Skeletal muscle satellite cell (primary cell): ENCODE measurements at regions not wholly inside any gene's neighbourhood (a gene's known extent, or its start where the extent isn't known, plus 50 kb on each side); places are given as distances from the start of the nearest gene placed in this dataset.
"Not testable (repeated sequence)": the region's sequence is repeated elsewhere in the genome, so short reads cannot be mapped to it uniquely, and the experiment has no call there.

Source experiments
- H3K27me3 ChIP-seq: 2 replicates; pipeline ENCODE4 v1.7.0; 2013; ENCODE audit warnings: low read length; ENCODE audit not compliant: control insufficient read depth, insufficient read depth
- H3K36me3 ChIP-seq: 2 replicates; pipeline ENCODE4 v1.7.0; 2013; ENCODE audit warnings: mild to moderate bottlenecking, control low read depth, low read length; ENCODE audit not compliant: insufficient read depth
- H3K4me1 ChIP-seq: 2 replicates; pipeline ENCODE4 v1.7.0; 2013; ENCODE audit warnings: low read length; ENCODE audit not compliant: control insufficient read depth, insufficient read depth
- H3K4me2 ChIP-seq: 2 replicates; pipeline ENCODE4 v1.7.0; 2013; ENCODE audit warnings: mild to moderate bottlenecking, low read length
- H3K4me3 ChIP-seq: 2 replicates; pipeline ENCODE4 v1.7.0; 2013; ENCODE audit warnings: low read length
- H3K9ac ChIP-seq: 2 replicates; pipeline ENCODE4 v1.7.0; 2013; ENCODE audit warnings: mild to moderate bottlenecking, low read depth, low read length, moderate library complexity
- H3K9me3 ChIP-seq: replicated peaks from 2 replicates; pipeline ENCODE4 v1.7.0; 2013; ENCODE audit warnings: mild to moderate bottlenecking, control low read depth, low read length

DNA sequence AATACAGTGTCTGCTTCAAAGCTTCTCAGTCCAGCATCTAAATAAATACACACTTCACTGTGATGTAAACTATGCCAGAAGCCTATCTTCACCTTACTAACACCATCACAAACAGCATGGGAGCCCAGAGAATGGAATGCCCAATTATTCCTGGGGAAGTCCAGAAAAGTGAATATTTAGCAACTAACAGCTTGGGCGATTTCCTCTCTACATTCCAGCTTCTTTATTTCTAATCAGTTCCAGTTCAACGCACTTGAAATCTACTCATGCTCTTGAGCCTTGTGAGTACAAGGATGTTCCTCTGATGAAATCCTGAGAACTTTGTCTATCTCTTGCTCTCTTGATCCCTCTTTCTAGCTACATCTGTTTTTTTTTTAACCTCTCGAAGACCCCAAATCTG lies 100.4 kb upstream of the C9orf72 start:
- Histone ChIP-seq H3K4me1 (no peaks in the 10 kb centered on the region), H3K4me3 (no peak overlapping the region), H3K9me3 (no peaks in the 10 kb centered on the region), H3K4me2 (no peak overlapping the region), H3K9ac (no peak overlapping the region), H3K36me3 (no peaks in the 10 kb centered on the region), H3K27me3 (no peaks in the 10 kb centered on the region)

DNA sequence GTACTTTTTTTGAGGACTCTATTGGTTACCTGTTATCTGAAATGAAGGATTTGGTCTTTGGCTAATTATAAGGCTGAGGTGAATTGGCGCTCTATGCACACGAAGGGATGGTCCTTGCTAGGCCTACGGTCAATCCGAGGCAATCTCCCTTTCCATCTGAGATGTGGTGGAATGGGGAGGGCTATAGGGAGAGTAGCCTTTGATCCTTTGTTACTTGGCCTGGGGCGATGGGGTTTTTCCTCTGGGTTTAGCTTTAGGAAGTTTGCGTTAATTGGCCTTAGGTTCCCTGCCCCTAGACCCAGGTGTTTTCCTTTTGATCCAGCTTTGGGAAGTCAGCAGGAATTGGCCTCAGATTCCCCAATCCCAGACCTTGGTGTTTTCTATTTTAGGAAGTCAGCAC lies 102.1 kb upstream of the C9orf72 start:
- H3K9me3 ChIP-seq: no peaks in the 10 kb centered on the region
- no peaks in the 10 kb centered on the region for H3K4me1 ChIP-seq
- no peaks in the 10 kb centered on the region for H3K36me3 ChIP-seq
- no peaks in the 10 kb centered on the region for H3K27me3 ChIP-seq
- H3K4me2 ChIP-seq: no peak overlapping the region
- no peak overlapping the region for H3K9ac ChIP-seq
- H3K4me3 ChIP-seq: no peak overlapping the region

DNA sequence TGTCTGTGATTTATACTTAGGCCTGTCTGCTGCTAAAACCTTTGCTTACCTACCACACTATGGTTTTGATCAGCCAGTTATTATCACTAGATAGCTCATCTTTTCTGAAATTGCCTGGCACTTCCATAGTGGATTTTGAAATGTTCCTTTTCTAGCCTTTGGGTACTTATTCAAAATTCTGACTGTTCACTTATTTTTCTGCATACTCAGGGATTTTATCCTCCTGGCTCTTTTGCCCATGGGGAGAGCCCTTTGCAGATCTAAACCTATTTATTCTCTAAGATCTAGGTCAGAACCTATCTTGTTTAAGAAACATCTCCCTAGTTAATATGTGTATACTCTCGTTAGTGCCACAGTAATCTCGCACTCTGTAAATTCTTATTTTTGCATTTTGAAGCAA lies 103.5 kb upstream of the C9orf72 start:
- Histone ChIP-seq H3K4me2 (no peak overlapping the region), H3K27me3 (no peaks in the 10 kb centered on the region), H3K4me1 (no peaks in the 10 kb centered on the region), H3K36me3 (no peaks in the 10 kb centered on the region), H3K9me3 (no peaks in the 10 kb centered on the region), H3K4me3 (no peak overlapping the region), H3K9ac (no peak overlapping the region)

DNA sequence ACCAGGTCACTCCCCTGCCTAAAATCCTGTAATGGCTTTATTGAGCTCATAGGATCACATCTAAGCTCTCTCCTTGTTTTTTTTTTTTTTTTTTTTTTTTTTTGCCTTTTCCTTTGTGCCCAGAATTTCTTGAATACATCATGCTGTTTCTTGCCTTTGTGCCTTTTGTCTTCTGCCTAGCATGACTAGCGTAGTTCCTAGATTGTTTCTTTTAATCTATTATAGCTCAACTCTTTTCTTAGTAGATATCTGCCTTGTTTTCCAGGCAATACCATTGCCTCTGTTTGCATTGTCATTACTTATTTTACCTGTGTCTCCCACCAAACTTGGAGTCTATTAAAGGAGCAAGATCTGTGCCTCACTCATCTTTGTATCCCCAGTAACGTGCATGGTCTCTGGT lies 106.1 kb upstream of the C9orf72 start:
- Histone ChIP-seq H3K9me3 (no peaks in the 10 kb centered on the region), H3K9ac (no peak overlapping the region), H3K4me2 (no peak overlapping the region), H3K4me3 (no peak overlapping the region), H3K27me3 (no peaks in the 10 kb centered on the region), H3K4me1 (no peaks in the 10 kb centered on the region), H3K36me3 (no peaks in the 10 kb centered on the region)

DNA sequence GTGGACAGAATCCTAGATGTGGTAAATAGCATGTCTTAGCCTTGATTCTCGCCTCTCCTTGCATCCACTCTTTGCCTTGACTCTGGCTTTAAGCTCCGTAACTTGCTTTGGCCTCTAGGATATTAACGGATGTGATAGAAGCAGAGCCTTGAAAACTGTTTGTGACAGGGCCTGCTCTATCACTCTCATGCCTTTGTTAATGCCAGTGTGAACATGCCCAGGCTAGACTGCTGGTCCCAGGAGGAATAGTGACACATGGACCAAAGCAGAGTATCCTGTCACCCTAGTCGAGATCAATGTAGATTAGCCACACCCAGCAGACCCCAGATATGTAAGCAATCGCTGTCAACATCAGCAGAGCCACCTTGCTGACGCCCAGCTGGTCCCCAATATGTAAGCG lies 109.9 kb upstream of the C9orf72 start:
- no peak overlapping the region for H3K9ac ChIP-seq
- no peaks in the 10 kb centered on the region for H3K36me3 ChIP-seq

DNA sequence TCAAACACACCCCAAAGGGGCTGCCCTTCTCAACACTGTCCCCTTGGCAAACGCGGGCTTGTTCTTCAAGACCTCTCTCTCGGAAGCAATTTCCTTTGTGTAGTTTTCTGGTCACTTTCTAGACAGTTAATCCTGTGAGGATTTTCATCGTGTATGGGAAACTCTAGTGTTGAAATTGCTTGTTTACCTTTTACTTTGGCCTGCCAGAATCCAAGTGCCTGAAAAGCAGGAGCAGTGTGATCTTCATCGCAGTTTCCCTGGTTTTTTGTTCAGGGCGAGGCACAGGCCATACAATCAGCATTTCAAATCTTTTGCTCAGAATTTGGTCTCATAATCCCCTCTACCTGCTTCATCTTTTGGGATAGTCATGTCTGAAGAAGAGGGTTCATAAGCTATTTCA lies 115.7 kb upstream of the C9orf72 start:
- no peaks in the 10 kb centered on the region for H3K27me3 ChIP-seq
- H3K4me2 ChIP-seq: no peak overlapping the region
- no peak overlapping the region for H3K4me3 ChIP-seq
- H3K36me3 ChIP-seq: no peaks in the 10 kb centered on the region
- no peak overlapping the region for H3K9ac ChIP-seq
- H3K9me3 ChIP-seq: no peaks in the 10 kb centered on the region
- H3K4me1 ChIP-seq: no peaks in the 10 kb centered on the region

More for the DNA sequence above, 109.9 kb upstream of the C9orf72 start:
- Histone ChIP-seq H3K27me3 (no peaks in the 10 kb centered on the region), H3K4me1 (no peaks in the 10 kb centered on the region), H3K4me2 (no peak overlapping the region), H3K9me3 (no peaks in the 10 kb centered on the region), H3K4me3 (no peak overlapping the region)

DNA sequence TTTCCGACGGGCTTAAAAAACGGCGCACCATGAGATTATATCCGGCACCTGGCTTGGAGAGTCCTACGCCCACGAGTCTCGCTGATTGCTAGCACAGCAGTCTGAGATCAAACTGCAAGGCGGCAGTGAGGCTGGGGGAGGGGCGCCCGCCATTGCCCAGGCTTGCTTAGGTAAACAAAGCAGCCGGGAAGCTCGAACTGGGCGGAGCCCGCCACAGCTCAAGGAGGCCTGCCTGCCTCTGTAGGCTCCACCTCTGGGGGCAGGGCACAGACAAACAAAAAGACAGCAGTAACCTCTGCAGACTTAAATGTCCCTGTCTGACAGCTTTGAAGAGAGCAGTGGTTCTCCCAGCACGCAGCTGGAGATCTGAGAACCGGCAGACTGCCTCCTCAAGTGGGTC lies 117.5 kb upstream of the C9orf72 start:
- H3K36me3 ChIP-seq, H3K4me3 ChIP-seq, H3K4me2 ChIP-seq, H3K9me3 ChIP-seq, H3K9ac ChIP-seq, H3K27me3 ChIP-seq, H3K4me1 ChIP-seq: not testable (repeated sequence)

DNA sequence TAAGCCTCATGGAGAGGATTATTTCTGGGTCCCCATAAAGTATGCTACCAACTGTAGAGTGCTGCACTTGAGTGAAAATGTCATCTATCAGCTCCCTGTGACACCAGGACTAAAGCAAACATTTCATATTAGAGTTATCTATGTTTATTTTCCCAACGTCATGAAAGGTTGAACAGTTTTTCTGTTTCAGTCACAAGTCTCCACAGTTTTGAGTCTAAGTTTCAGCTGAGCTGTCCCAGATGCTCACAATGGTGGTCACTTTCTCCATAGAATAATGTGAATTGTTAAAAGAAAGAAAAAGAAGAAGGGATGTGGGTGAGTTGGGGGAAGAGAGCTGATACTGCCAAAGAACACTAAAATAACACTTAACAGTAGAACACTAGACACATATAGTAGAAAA lies 126.3 kb upstream of the C9orf72 start:
- H3K4me1 ChIP-seq: no peaks in the 10 kb centered on the region
- H3K9ac ChIP-seq: no peak overlapping the region
- H3K9me3 ChIP-seq: no peaks in the 10 kb centered on the region
- no peaks in the 10 kb centered on the region for H3K27me3 ChIP-seq
- no peak overlapping the region for H3K4me3 ChIP-seq
- no peaks in the 10 kb centered on the region for H3K36me3 ChIP-seq
- H3K4me2 ChIP-seq: no peak overlapping the region

DNA sequence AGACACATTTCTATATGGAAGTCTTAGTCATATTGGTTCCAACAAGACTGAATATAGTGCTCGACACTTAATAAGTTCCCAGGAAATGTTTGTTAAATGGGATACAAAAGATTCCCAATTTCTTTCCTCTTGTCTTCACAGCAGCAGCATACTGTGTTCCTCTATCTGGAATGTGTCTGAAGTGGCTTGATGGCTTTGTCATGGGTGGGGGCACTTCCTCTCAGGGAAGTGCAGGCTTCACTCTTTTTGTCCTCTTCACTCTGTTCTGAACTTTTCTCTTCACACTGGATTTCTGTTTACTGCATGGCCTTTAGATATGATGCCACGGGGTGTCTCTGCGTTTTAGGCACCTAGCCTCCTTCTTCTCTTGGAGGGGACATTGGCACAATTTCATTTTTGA lies 127.7 kb upstream of the C9orf72 start:
- Histone ChIP-seq H3K9ac (no peak overlapping the region), H3K36me3 (no peaks in the 10 kb centered on the region), H3K4me1 (no peaks in the 10 kb centered on the region), H3K27me3 (no peaks in the 10 kb centered on the region), H3K9me3 (no peaks in the 10 kb centered on the region), H3K4me3 (no peak overlapping the region), H3K4me2 (no peak overlapping the region)

DNA sequence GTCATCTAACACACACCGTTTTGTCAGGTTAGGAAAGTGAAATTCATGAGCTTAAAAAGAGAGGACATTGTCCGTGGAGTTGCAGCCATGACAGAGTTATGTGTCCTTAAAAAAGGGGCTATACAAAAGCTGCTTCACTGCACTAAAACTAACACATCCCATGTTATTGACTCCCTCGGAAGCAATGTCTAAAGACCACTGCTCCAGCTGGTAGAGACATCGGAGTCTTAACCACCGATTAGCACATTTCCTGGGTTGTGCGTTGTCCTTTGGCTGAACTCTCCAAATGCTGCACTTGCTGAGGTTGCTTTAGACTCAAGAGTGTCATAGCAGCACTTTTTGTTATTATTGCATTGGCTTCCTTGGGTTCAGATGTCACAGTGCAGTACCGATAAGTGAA lies 128.3 kb upstream of the C9orf72 start:
- H3K9me3 ChIP-seq: no peaks in the 10 kb centered on the region
- H3K36me3 ChIP-seq: no peaks in the 10 kb centered on the region
- no peak overlapping the region for H3K9ac ChIP-seq
- no peaks in the 10 kb centered on the region for H3K4me1 ChIP-seq
- no peak overlapping the region for H3K4me3 ChIP-seq
- no peak overlapping the region for H3K4me2 ChIP-seq
- H3K27me3 ChIP-seq: no peaks in the 10 kb centered on the region

DNA sequence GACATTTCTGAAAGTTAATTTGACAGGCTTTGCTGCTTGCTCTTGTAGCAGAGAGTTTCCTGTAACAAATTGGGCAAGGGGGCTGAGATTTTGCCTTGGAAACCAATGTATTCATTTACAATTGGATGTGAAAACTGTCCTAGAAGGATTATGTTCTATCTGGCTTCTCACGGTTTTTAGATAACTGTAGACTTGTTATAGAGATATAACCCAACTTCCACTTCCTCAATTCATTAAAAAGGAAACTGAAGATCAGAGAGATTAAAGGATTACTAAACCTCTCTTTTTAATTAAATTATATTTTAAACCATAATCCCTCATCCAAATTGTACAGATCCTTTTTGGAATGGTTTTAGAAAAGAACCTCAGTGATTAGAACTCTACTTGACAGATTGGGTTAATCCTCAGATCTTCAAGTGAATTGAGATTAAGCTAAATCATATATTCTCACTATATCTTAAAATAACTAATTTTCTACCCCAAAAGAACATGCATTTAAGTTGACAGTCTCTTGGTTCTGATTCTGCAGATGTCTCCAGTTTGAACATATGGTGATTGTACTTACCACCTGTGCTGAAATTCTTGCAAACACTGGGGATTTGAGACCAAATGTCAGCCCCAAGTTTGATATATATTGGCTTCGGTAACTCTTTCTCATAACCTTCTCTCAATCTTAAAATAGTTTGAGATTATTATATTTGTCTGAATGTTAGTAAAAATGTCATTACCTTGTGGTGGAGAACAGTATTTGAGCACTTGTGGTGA lies 130.1 kb upstream of the C9orf72 start:
- Histone ChIP-seq H3K9me3 (no peaks in the 10 kb centered on the region), H3K4me1 (no peaks in the 10 kb centered on the region), H3K36me3 (no peaks in the 10 kb centered on the region), H3K4me2 (no peak overlapping the region), H3K27me3 (no peaks in the 10 kb centered on the region), H3K4me3 (no peak overlapping the region), H3K9ac (no peak overlapping the region)

DNA sequence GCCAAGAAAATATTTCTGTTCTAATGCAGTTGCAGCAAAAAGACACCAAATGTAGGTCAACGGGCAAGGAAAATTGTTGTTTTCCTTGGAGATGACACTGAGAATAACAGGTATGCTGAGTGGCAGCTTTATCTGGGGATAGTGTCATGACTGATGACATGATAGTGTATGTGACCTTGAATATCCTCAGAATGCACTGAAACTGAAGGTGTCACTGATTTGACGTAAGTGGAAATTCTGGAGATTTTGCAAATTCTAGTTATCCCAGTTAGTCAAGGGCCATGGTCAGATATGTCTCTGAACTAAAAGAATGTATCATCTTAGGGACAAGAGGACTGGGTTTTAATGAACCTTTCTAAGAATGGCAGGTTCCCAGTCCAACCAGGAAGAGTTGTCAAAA lies 138.0 kb upstream of the C9orf72 start:
- H3K4me1 ChIP-seq: no peaks in the 10 kb centered on the region
- no peak overlapping the region for H3K9ac ChIP-seq
- H3K27me3 ChIP-seq: no peaks in the 10 kb centered on the region
- no peak overlapping the region for H3K4me2 ChIP-seq
- no peak overlapping the region for H3K4me3 ChIP-seq
- H3K9me3 ChIP-seq: no peaks in the 10 kb centered on the region
- H3K36me3 ChIP-seq: no peaks in the 10 kb centered on the region
